ENCODE measurements at regions not wholly inside any gene's neighbourhood (a gene's known extent, or its start where the extent isn't known, plus 50 kb on each side); places are given as distances from the start of the nearest gene placed in this dataset.

DNA sequence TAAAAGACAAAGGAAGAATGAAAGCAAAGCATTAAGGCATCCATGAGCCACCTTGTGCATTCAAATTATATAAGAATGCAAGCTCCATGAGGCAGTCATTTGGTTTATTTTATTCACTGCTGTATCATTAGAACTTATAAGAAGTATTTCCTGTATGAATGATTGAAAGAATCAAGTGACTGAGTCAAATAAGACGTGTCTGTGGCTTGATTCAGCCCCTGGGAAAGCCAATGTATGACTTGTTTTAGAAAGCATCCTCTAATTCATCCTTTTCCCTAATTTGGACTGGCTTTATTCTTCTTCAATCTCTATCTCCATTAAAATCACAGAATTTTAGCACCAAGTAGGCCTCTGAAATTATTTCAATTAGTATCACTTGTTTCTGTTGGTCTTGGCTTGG is 461.1 kb downstream of the LPIN1 start:
- DNase-seq (ENCODE audit: low read depth) = no peak

DNA sequence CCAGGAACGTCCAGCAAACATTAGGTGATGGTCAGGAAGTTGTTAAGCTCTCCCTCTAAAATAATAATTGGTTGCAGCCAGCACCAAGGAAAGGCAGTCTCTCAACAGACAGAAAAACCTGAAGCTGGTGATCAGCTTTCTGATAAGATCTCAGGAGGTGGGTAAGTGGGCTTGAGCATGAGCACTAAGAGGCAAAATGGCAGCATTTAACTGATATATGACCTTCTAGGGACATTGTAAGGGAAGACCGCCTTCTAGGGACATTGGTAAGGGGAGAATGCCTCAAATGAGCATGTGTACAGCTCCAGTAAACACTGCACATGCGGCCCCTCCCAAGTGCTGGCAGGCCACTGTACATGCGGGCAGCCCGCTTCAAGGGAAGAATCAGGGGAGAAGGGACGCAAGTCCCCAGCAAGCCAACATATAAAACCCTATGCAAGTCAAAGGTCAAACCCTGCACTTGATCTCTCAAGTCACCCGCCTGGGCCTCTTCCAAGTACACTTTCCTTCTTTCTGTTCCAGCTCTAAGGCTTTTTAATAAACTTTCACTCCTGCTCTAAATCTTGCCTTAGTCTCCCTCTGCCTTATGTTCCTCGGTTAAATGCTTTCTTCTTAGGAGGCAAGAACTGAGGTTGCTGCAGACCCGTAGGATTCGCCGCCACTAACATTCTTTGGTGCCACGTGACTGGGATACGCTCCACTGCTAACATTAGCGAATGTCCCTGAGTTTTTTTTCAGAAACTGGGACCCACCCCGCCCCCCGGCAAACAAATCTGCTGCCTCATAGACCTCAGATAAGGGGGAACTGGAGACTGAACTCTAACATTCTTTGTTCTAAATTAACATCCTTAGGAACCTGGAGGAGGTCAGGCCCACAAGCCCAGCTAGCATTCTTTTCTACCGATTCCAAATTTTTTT is 463.8 kb downstream of the LPIN1 start:
- no peak for DNase-seq (ENCODE audit: low read depth)

DNA sequence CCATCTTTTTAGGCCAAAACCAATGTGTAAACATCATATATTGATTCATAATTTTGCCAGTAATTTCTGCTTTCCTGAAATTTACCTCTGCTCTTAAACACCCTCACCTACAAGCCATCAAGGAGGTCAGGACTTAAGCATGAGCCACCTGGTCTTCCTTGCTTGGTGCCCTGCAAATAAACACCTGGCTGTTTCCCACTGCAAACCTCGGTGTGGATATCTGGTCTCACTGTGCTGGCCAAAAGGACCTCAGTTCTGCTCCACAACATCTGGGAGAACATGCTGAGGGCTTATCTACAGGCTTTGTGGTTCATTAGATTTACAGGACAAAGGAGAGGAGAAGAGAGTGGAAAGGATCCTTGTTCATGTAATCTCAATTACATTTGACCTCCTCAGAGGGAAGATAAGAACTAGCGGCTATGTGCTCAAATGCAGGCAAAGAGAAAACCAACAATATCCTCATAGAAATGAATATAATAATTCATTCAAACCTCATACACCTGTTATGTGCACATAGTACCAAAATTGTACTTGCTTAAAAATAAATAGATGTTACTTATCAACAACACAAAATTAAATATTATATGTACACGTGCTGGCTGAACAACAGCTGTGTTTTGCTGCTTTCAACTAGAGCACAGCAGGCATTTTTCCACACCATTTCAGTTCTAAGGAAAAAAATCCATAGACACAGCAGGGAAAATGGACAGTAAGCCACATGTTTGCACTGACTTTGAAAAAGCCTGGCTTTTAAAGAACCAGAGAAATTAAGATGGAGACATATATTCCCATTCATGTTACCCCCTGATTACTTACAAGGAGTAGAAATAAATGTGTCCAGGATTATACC is 465.1 kb downstream of the LPIN1 start:
- no peak for DNase-seq (ENCODE audit: low read depth)

DNA sequence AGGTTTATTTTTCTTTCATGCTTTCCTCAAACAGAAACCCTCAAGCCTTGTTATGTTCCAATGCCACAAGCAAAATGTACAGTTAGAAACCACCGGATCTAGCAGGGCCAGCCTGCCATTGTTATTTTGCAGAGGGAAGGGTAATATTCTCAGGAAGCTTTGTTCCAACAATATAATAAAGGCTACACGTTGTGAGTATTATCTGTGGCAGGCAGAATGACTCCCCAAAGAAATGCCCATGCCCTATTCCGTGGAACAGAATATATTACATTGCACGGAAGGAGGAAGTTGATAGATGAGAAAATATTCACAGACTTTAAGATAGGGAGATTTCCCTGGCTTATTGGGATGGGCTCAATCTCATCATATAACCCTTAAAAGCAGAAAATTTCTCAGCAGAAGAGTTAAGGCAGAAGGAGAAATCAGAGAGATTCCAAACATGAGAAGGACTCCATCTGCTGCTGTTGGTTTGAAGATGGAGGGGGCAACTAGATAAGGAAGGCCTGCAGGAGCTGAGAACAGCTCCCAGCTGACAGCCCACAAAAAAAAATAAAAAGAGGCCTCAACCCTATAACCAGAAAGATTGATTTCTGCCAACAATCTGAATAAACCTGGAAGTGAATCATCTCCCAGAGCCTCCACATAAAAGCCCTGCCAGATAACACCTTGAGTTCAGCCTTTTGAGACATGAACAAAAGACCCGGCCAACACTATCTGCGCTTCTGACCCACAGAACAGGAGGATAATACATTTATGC is 466.6 kb downstream of the LPIN1 start:
- DNase-seq (ENCODE audit: low read depth) = no peak

DNA sequence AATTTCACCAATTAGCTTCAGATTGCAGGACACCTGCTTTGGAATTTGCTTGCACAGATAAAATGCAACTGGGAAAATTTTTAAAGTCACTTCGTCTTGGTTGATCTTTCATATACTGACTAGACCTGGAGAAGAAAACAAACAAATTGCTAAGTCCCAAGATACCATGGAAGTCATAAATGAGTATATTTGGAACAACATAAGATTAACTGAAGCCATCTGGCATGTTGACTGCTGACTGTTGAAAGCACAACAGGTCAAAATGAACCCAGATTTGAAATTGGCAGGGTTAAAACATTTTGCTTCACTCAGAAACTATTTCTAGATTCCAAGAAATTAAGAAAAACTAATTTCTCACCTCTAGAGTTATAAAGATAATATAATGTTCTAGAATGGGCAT is 470.7 kb downstream of the LPIN1 start:
- no peak for DNase-seq (ENCODE audit: low read depth)

DNA sequence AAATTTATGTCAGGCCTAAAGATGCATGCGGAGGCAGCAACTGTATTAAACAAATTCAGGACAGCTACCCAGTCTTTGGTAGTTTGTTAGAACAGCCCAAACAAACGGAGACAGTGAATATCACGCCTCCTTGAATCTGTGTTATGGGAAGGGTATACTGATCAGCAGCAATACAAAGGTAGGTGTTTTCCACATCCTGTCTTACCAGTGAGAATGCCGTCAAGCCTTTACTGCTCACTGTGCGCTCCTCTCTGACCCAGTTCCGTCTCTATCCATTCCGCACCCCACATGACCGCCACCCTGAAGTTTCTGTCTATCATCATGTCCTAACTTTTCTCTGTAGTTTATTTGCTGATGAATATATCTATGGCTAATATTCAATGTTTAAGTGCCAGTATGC is 473.3 kb downstream of the LPIN1 start:
- DNase-seq (ENCODE audit: low read depth) = no peak

DNA sequence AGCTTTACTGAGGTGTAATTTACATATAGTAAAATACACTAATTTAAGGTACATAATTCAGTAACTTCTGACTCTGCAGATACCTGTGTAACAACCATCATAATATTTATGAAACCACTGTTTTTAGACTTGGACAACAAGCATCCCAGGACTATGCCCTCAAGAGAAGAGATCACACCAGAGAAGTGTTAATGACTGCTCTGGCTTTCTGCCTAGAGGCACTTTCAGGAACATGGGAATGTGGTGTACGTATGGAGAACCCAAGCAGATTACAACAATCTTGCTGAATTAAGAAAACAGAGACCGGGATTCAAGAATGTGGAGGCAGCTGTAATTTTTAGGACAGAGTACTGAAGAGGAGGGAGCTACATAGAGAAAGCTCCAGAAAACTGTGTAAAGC is 475.2 kb downstream of the LPIN1 start:
- no peak for DNase-seq (ENCODE audit: low read depth)

DNA sequence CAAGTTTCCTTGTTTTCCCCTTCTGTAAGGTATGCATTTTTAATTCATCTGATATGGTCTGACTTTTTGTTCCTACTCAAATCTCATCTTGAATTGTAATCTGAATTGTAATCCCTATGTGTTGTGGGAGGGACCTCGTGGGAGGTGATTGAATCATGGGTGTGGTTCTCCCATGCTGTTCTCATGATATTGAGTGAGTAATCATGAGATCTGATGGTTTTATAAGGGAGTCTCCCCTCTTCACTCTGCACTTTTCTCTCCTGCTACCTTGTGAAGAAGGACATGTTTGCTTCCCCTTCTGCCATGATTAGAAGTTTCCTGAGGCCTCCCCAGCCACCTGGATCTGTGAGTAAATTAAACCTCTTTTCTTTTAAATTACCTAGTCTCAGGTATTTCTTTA is 476.1 kb downstream of the LPIN1 start:
- no peak for DNase-seq (ENCODE audit: low read depth)

DNA sequence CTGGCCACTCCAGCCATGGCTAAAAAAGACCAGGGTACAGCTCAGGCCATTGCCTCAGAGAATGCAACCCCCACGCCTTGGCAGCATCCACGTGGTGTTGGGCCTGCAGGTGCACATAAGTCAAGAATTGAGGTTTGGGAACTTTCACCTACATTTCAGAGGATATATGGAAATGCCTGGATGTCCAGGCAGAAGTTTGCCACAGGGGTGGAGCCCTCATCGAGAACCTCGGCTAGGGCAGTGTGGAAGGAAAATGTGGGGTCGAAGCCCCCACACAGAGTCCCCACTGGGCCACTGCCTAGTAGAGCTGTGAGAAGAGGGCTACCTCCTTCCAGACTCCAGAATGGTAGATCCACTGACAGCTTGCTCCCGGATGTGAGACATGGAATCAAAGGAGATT is 477.3 kb downstream of the LPIN1 start:
- DNase-seq (ENCODE audit: low read depth) = no peak

DNA sequence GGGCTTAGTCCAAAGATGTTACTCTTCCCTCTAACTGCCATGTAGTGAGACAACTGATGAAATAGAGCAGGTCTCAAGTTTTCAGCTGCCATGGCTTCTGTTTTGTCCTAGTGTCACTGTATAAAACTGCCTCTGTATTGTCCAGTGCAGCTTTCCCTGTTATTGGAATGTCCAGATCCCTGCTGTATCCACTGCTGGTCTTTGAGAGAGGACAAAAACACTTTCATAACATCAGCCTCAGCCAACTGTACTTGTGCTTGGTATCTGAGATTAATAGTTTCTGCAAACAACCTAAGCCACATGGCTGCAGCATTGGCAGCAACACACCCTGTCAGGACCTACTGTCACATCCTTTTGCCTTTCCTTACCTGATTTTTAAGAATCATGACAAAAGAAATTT is 480.2 kb downstream of the LPIN1 start:
- no peak for DNase-seq (ENCODE audit: low read depth)

DNA sequence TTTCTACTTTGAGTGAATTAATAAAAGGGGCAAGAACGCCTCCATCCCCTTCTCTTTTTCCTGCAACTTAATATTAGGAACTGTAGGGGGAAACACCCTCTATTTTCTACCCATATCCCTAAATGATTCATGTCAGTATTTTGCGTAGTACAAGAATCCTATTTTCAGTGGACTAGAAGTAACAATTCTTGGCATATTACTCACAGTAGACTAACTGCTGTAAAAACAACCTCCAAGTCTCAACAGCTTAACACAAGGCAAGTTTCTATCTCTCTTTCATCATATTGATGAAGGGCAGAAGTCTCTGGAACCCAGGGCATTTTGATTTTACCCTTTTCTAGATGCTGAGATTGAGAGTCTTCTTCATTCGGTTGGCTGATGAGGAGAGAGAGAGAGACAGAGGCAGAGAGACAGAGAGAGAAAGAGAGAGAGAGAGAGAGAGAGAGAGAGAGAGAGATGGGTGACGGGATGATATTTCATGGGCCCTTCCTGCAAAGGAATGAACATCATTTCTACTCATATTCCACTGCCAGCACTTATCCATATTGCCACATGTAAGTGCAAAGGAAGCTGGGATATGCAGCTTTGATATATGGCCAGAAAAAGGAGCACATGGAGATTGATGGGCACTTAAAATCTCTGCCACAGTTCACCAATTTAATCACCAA is 481.6 kb downstream of the LPIN1 start:
- no peak for DNase-seq (ENCODE audit: low read depth)

DNA sequence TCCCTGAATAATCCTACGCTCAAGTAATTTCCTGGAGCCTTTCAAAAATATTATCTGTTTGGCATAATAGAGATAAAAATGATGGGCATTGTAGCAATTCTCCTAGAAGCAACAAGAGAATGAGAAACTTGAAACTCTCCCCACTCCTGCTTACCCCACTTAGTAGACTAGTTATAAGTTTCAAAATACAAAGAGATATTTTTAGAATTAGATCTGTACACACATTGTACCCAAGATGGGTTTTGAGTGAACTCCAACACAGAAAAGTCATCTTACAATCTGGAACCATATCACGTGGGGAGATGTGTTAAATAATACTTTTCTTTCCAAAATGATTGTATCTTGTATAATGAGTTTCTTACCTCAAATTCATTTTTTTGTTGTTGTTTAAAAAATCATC is 484.9 kb downstream of the LPIN1 start:
- DNase-seq (ENCODE audit: low read depth) = no peak

DNA sequence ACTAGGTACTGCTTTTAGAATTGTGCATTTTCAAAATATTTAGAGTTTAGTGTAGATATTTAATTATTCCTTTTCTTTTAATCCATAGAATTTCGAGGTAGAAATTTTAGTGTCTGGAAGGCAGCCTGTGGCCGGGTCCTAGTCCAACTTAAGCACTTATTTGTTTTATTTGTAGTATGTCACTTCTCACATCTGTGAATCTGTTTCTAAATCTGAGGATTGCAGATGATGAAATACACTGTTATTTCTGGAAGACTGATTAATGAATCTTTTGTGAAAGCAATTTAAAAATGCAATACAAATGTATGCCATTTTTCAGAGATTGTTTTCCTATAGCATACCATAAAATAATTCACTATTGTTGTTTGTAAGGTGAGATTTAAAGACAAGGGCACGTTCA is 483.9 kb upstream of the TRIB2 start:
- no peak for DNase-seq (ENCODE audit: low read depth)

DNA sequence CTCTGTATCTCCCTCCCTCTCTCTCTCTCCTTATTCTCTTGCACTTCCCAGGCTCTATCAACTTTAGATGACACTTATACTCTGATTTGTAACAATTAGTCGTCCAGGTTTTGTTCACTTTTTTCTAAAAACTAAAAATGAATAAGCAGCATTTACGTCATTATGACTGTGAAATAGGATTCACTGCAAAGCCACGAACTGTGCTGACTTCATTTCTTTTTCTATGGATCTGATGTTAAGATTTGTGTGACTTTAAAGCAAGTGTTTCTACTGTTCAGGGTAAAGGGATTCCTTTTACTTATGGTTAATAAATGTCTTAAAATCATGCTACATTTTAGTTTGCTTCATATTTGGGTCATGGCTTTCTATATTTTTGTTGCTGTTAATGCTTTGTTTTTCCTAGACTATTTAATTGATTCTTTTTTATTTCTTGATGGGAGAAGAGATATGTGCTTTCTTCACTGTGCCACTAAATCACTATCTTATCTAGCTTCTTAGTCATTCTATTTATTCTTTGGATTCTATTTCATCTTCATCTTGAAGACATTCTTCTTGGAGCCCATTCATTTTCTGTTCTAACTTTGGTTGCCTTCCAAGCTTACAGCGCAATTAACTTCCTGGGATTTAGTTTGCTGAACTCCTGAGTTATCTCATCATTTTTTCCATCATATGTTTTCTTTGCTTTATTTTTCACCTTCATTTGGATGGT is 480.4 kb upstream of the TRIB2 start:
- no peak for DNase-seq (ENCODE audit: low read depth)

DNA sequence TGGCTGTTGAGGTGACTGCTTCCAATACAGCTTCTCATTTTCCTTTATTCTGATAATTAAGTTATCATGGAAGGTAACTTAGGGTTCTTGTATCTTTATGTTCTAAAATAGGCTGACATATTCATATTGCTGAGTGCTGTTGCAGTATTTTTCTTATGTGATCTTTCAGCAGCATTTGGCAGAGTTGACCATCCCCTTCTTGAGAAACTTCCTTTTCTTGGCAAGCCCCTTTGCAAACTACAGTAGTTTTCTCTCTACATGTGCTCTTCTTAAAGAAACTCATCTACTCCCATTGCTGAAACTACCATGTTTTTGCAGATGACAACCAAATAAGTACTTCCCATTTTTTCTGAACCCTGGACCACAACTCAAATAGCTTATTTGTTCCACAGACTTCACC is 476.5 kb upstream of the TRIB2 start:
- DNase-seq (ENCODE audit: low read depth) = no peak

DNA sequence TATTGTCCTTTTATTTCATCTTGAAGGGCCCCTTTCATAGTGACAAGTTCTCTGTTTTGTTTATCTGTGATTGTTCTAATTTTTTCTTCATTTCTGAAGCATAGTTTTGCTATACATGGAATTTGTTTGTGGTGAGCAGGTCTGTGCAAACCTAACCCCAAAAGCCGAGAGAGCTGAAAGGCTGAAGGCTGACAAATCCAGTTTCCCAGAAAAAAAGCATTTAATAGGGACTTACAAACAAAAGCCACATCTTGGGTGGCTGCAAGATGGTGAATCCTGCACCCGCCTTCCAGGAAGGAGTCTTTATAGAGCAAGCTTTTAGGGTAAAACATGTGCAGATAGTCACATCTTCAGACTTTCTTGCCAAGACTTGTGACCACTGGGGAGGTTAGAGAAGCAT is 473.4 kb upstream of the TRIB2 start:
- no peak for DNase-seq (ENCODE audit: low read depth)

DNA sequence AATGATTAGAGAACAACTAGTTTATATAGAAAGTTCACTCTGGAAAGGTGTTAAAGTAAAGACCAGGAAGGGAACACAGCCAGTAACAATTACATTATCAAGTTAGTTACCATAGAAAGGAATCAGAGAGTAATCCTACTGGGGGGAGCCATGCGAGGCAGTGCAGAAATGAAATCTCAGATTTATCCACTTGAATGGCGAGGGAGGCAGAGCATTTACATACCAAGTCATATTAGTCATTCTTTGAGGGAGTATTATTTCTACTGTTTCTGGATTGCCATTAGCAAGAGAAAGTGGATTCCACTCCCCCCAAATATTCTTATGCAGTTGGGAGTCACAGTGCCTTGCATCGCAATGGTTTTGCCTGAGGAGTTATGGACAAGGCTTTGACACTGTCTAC is 472.7 kb upstream of the TRIB2 start:
- no peak for DNase-seq (ENCODE audit: low read depth)

DNA sequence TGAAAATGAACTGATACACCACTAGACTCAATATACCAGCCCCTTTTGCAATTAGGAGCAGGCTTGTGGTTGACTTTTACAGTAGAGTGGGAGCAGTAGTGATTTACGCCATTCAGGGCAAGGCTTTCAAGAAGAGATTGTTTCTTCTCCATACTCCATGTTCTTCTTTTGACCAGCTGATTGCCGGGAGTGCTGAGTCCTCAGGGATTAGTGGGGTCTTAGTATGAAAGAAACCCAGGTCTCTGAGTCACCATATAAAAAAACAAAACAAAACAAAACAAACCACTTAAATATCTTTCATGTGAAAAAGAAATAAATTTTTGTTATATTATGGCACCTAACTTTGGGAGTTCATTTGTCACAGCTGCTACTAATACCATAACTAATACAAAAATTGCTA is 465.6 kb upstream of the TRIB2 start:
- DNase-seq (ENCODE audit: low read depth) = no peak

DNA sequence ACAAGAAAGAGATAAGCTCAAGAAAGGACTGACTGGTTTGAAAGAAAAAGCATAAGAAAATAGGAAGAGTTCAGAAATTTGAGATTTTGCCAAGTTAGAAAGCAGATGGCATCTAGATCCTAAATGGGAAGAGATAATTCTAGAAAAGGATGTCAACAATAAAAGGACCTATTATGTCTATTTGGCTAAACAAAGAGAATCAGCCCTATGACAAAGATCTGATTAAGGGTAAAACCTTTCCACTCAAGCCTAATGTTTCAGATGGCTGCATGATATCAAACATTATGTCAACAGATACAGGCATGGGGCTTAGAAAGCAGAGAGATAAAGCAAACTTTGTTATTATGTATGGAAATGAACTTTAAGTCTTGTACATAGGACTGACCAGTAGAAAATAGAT is 465.0 kb upstream of the TRIB2 start:
- DNase-seq (ENCODE audit: low read depth) = no peak

DNA sequence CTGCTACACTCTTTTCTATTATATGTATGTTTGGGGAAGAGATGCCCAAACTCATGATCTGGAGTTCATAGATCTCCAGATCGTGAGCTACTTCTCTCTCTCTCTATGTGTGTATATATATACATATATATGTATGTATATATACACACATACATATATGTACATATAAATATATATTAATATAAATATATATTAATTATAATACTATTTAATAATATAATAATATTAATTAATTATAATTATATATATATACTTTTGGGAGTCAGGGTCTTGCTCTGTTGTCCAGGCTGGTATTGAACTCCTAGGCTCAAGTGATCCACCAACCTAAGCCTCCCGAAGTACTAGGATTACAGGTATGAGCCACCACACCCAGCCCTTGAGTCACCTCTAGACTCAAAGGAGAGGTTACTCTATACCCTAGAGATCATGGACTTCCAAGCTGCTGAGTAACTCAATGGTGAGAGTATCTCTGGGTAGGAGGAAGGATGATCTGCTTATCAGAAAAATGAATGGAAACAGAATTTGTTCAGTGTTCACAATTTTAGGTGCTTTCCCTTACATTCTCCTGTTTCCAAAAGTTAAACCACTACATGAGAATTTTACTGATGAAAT is 463.5 kb upstream of the TRIB2 start:
- DNase-seq (ENCODE audit: low read depth) = no peak

DNA sequence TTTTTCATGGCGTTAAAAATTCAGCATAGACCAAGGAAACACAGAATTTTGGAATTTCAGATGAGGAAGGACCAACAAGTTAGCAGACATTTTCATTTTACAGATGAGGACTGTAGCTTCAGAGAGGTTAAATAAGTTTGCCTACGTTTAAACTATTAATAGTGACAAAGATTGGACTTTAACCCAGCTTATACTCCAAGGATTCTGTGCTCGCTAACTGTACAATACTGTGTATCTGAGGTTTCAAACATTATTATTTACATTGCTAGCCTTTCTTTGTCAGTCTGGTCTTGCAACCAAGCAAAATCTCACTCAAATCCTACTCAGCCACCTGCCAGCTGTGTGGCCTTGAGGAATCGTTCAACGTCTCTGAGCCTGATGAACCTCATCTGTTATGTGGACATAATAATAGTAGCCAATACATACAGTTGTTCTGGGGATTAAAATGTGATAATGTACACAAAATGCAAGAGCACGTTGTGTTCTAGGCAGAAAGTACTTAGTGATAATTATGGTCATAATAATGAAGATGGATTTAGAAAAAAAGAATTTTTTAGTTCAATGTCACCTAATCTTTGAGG is 462.4 kb upstream of the TRIB2 start:
- no peak for DNase-seq (ENCODE audit: low read depth)
